ENCODE measurements at regions not wholly inside any gene's neighbourhood (a gene's known extent, or its start where the extent isn't known, plus 50 kb on each side); places are given as distances from the start of the nearest gene placed in this dataset.
"Not testable (repeated sequence)": the region's sequence is repeated elsewhere in the genome, so short reads cannot be mapped to it uniquely, and the experiment has no call there.

GRCh38 chr1:213622365-213623063, 365.3 kb upstream of the PROX1 start:
- Histone ChIP-seq H3K27me3 (no peaks in the 10 kb centered on the region), H3K9me3 (no peaks in the 10 kb centered on the region), H3K36me3 (no peaks in the 10 kb centered on the region), H3K27ac (no peak overlapping the region), H3K4me1 (no peaks in the 10 kb centered on the region), H3K4me3 (no peak overlapping the region)
- WGBS, 2 donors (ENCODE audit: low coverage in 1 of 2), result 64 to 92% methylated on average over 8 to 19 of the region's 19 CpGs
- in situ Hi-C loops (cut with MboI; ENCODE audit: low pct_ligation_motif_present in 1 of 4, low pct_unique_long_range_greater_than_20kb in 1 of 4, low sequenced_read_pairs in 3 of 4), result no loop called here
- intact Hi-C loops (cut with DNase I; ENCODE audit: low total_unique reads), result no loop called here
- no peak for DNase-seq
- TF ChIP-seq POLR2A (IDR thresholded peaks at IDR 0.05) (no peak), EP300 (IDR thresholded peaks at IDR 0.05; ENCODE audit: low read depth) (no peak), POLR2AphosphoS5 (IDR thresholded peaks at IDR 0.05) (no peak), CTCF (IDR thresholded peaks at IDR 0.05) (no peak)

GRCh38 chr1:213623064-213623581, 364.6 kb upstream of the PROX1 start:
- H3K9me3 ChIP-seq, result no peaks in the 10 kb centered on the region
- TF ChIP-seq CTCF (IDR thresholded peaks at IDR 0.05) (no peak), EP300 (IDR thresholded peaks at IDR 0.05; ENCODE audit: low read depth) (no peak), POLR2A (IDR thresholded peaks at IDR 0.05) (no peak), POLR2AphosphoS5 (IDR thresholded peaks at IDR 0.05) (no peak)
- no peak overlapping the region for H3K27ac ChIP-seq
- intact Hi-C loops (cut with DNase I; ENCODE audit: low total_unique reads) (no loop called here), in situ Hi-C loops (cut with MboI; ENCODE audit: low pct_ligation_motif_present in 1 of 4, low pct_unique_long_range_greater_than_20kb in 1 of 4, low sequenced_read_pairs in 3 of 4) (no loop called here)
- H3K36me3 ChIP-seq, result no peaks in the 10 kb centered on the region
- no peak for DNase-seq
- no peaks in the 10 kb centered on the region for H3K27me3 ChIP-seq
- no peak overlapping the region for H3K4me3 ChIP-seq
- WGBS, 2 donors (ENCODE audit: low coverage in 1 of 2), result 80 to 84% methylated on average over 9 of the region's 9 CpGs
- no peaks in the 10 kb centered on the region for H3K4me1 ChIP-seq

GRCh38 chr1:213623862-213624261, 363.9 kb upstream of the PROX1 start:
- Histone ChIP-seq H3K9me3 (no peaks in the 10 kb centered on the region), H3K27ac (no peak overlapping the region), H3K4me3 (no peak overlapping the region), H3K36me3 (no peaks in the 10 kb centered on the region), H3K4me1 (no peaks in the 10 kb centered on the region), H3K27me3 (no peaks in the 10 kb centered on the region)
- WGBS, 2 donors (ENCODE audit: low coverage in 1 of 2), result 66 to 76% methylated on average over 3 to 4 of the region's 4 CpGs
- intact Hi-C loops (cut with DNase I; ENCODE audit: low total_unique reads), result no loop called here
- in situ Hi-C loops (cut with MboI; ENCODE audit: low pct_ligation_motif_present in 1 of 4, low pct_unique_long_range_greater_than_20kb in 1 of 4, low sequenced_read_pairs in 3 of 4), result no loop called here
- TF ChIP-seq CTCF (IDR thresholded peaks at IDR 0.05), result no peak
- no peak for TF ChIP-seq POLR2A (IDR thresholded peaks at IDR 0.05)
- TF ChIP-seq EP300 (IDR thresholded peaks at IDR 0.05; ENCODE audit: low read depth), result no peak
- TF ChIP-seq POLR2AphosphoS5 (IDR thresholded peaks at IDR 0.05), result no peak
- DNase-seq, result no peak

GRCh38 chr1:213636778-213637177, 351.0 kb upstream of the PROX1 start:
- H3K27ac ChIP-seq; H3K4me3 ChIP-seq; DNase-seq; in situ Hi-C loops (cut with MboI; ENCODE audit: low pct_ligation_motif_present in 1 of 4, low pct_unique_long_range_greater_than_20kb in 1 of 4, low sequenced_read_pairs in 3 of 4); H3K9me3 ChIP-seq; H3K4me1 ChIP-seq; H3K36me3 ChIP-seq; intact Hi-C loops (cut with DNase I; ENCODE audit: low total_unique reads); H3K27me3 ChIP-seq: not testable (repeated sequence)

- Histone ChIP-seq H3K27me3 (no peaks in the 10 kb centered on the region), H3K27ac (no peak overlapping the region), H3K4me3 (no peak overlapping the region), H3K36me3 (no peaks in the 10 kb centered on the region), H3K9me3 (no peaks in the 10 kb centered on the region), H3K4me1 (no peaks in the 10 kb centered on the region)
- no peak for TF ChIP-seq CTCF (IDR thresholded peaks at IDR 0.05)
- TF ChIP-seq POLR2A (IDR thresholded peaks at IDR 0.05), result no peak
- TF ChIP-seq EP300 (IDR thresholded peaks at IDR 0.05; ENCODE audit: low read depth), result no peak
- no peak for TF ChIP-seq POLR2AphosphoS5 (IDR thresholded peaks at IDR 0.05)
- in situ Hi-C loops (cut with MboI; ENCODE audit: low pct_ligation_motif_present in 1 of 4, low pct_unique_long_range_greater_than_20kb in 1 of 4, low sequenced_read_pairs in 3 of 4), result no loop called here
- intact Hi-C loops (cut with DNase I; ENCODE audit: low total_unique reads), result no loop called here
- 79 to 89% methylated on average over 2 of the region's 2 CpGs for whole genome bisulfite sequencing, 2 donors (ENCODE audit: low coverage in 1 of 2)
- DNase-seq, result no peak
Measured at GRCh38 chr1:213641312-213641711, 346.5 kb upstream of the PROX1 start.
